HK-2 (cell line): ENCODE measurements at regions not wholly inside any gene's neighbourhood (a gene's known extent, or its start where the extent isn't known, plus 50 kb on each side); places are given as distances from the start of the nearest gene placed in this dataset.
"Not testable (repeated sequence)": the region's sequence is repeated elsewhere in the genome, so short reads cannot be mapped to it uniquely, and the experiment has no call there.

Experiments
- DNase-seq: peaks from one replicate; pipeline ENCODE4 v3.0.0-alpha.2; 2018; ENCODE audit not compliant: unreplicated experiment

GRCh38 chr9:108456903-108457302, 398.9 kb downstream of the ACTL7B start:
- DNase-seq, result no peak

GRCh38 chr9:108445431-108446071, 410.2 kb downstream of the ACTL7B start:
- DNase-seq, result no peak

GRCh38 chr9:108444400-108445358, 411.1 kb downstream of the ACTL7B start:
- no peak for DNase-seq

DNA sequence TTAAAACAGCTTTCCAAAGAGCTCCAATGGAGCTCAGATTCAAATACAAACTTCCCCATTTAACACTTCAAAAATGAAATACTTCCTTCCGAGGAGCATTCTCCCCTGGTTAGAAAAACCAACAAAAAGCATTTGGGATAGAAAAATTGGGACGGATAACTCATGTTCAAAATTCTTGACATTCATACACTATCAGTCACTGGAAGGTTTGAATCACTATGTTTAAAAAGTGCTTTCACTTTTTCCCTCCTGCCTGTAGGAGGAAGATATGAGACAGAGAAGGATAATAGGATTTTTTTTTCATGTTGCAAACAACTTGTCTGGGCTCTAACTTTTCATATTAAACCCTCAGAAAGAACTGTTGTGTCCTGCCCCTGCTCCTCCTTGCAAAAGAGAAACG, 412.0 kb downstream of the ACTL7B start:
- DNase-seq, result no peak

DNA sequence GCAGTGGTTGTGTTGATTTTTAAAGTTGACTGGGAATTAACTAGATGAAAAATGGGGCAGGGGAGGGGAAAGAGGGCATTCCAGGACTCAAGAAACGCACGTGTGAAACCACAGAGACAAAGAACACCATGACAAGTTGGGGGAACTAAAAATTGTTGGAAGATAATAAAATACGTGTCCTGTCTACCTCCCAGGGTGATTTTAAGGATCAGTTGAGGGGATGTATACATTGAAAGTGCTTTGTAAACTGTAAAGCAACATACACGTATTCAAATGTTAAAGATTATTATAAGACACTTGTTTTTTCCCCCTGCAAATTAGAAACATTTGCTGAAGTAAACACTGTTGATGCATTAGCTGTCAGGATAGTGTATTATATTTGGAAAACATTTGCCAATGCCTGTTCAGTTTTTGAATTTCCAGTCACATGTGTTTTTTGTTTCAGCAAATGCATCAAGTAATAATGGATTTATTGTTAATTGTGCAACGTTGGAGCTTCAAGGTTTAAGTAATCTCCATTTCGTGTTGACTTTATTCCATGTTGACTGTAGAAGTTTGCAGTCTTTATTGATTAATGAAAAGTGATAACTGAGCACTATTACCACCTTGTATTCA, 412.7 kb downstream of the ACTL7B start:
- DNase-seq, result no peak

DNA sequence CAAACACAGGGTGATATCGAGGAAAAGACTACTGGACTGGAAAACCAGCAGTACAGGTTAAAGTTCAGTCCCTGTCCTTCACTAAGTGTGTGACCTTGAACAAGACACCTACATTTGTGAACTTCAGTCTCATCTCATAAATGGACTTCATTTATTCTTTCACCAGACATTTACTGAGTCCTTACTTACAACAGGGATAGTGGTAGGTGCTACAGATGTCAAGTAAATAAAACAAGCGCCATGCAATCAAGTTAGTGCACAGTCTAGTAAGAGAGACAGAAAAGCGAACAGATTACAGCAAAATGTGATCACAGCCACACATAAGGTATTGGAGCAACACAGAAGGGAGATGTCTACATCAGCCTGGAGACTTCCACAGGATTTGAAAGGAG, 413.2 kb downstream of the ACTL7B start:
- DNase-seq, result no peak

GRCh38 chr9:108441726-108442125, 414.1 kb downstream of the ACTL7B start:
- no peak for DNase-seq

DNA sequence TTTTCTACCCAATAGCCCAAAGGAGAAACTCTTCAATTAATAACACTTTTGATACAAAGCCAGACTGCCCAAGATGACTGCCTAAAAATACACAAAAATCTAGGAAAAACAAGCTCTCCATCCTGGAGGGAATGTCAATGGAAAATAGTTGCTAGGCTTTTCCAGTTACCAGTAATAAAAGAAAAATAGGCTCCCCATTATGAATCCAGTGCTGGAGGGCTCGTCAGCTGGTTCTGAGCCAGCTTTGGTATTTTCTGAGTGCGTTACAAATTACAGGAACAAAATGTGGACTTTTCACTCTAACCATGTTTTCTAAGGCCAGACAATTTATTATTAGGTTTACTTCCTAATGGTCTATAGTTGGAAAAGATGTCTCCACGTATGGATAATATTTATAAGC, 414.5 kb downstream of the ACTL7B start:
- DNase-seq, result no peak

- DNase-seq, result no peak
These were observed 415.8 kb downstream of the ACTL7B start for GRCh38 chr9:108439947-108440346.

- no peak for DNase-seq
These were observed 418.1 kb downstream of the ACTL7B start for GRCh38 chr9:108437656-108438055.

DNA sequence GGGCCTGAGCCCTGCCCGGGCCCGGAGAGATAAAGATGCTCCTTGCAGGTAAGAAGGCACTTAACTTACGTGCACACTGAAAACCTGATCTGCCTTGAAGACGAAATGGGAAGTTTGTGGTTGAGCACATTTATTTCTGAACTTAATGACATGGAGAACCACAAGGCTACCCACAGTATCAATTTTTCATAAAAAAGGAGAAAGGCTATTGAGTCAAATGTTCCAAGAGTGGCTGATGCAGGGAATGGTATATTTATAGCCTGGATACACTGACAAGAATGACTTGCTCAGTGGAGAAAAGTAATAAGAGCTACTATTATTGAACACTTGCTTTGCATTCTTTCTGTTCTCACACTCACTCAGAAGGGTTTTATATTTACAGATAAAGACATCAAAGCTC, 419.3 kb downstream of the ACTL7B start:
- DNase-seq, result no peak

GRCh38 chr9:108434502-108434901, 421.3 kb downstream of the ACTL7B start:
- DNase-seq, result no peak

DNA sequence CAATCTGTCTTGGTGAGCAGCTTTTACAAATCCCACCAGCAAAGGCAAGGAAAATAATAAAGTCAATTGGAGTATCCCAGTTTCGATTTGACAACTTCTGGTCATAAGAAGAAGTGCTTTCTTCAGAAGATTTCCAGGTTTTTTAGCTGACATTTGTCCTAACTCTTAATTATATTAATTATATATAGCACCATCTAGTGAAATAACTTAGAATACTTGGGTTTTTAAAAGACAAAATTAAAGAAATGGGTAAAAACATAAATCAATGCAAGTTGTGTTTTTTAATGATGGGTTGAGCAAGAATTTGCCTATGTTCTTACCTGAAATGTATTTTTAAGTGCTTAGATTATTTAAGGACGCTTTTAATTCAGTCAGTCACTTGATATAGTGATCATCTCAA, 421.8 kb downstream of the ACTL7B start:
- DNase-seq, result no peak

- no peak for DNase-seq
These were observed 425.1 kb downstream of the ACTL7B start for GRCh38 chr9:108430655-108431054.

DNA sequence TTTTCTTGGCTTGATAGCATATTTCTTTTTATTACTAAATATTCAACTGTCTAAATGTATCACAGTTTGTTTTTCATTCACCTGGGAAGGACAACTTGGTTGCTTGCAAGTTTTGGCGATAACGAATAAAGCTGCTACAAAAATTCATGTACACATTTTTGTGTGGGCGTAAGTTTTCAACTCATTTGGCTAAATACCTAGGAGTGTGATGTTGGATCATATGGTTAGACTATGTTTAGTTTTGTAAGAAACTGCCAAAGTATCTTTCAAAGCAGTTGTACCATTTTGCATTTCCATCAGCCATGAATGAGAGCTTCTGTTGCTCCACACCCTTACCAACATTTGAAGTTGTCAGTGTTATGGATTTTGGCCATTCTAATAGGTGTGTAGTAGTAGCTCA, 428.0 kb downstream of the ACTL7B start:
- DNase-seq, result no peak

- DNase-seq, result not testable (repeated sequence)
These were observed 429.3 kb downstream of the ACTL7B start for GRCh38 chr9:108426421-108426940.

DNA sequence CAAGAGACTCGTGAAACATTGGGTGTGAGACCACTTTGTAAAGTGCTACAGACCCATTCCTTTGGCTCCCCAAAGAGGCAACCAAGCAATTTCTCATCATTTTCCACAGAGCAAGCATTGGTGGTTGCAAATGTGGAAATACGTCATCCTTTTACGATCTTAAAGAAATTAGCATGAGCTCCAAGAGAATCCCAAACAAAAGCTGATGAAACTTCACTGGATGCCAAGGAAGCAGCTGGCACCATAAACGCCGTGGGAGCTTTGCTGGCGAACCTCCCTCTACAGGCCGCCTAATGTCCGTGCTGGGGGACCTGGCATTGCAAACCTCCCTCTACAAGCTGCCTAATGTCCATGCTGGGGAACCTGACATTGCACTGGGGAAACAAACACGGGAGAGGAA, 432.4 kb downstream of the ACTL7B start:
- DNase-seq, result no peak

- no peak for DNase-seq
These were observed 436.4 kb downstream of the ACTL7B start for GRCh38 chr9:108419379-108419778.

GRCh38 chr9:108417726-108418125, 438.1 kb downstream of the ACTL7B start:
- DNase-seq, result no peak

- DNase-seq, result no peak
These were observed 438.5 kb downstream of the ACTL7B start for GRCh38 chr9:108417312-108417711.

GRCh38 chr9:108416324-108416723, 439.5 kb downstream of the ACTL7B start:
- DNase-seq, result no peak

- DNase-seq, result no peak
These were observed 442.0 kb downstream of the ACTL7B start for GRCh38 chr9:108413809-108414208.

DNA sequence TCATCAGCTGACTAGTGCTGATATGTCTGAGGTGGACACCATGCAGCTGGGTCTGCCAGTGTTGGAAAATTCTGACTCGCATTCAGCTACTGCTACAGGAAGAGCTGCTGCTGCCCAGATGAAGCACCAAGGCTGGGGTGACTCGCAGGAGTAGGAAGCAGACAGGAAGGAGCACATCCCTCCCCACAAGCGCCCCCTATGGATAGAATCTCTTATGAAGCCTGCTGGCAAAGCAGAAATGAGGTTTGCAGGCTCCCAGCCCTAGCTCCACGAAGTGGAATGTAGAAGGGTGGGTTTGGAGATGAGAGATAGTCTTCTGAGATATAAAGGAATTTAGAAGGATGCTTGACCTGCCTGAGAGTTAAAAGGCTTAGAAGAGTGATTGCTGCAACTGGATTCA, 443.0 kb downstream of the ACTL7B start:
- DNase-seq, result peak; percentile 3
